CD4-positive, alpha-beta memory T cell (primary cell): ENCODE measurements at regions not wholly inside any gene's neighbourhood (a gene's known extent, or its start where the extent isn't known, plus 50 kb on each side); places are given as distances from the start of the nearest gene placed in this dataset.
"Not testable (repeated sequence)": the region's sequence is repeated elsewhere in the genome, so short reads cannot be mapped to it uniquely, and the experiment has no call there.

Source experiments
- CTCF ChIA-PET: fragments of 350-600 bp; sonication (Branson Sonifier 250); formaldehyde crosslinking; loops from one replicate; lab custom pipeline; 2021; ENCODE audit warnings: inconsistent platforms; ENCODE audit not compliant: partially characterized antibody; lab: Charles Lee
- POLR2A ChIA-PET: fragments of 350-600 bp; sonication (Branson Sonifier 250); formaldehyde crosslinking; loops from one replicate; lab custom pipeline; 2021; ENCODE audit not compliant: partially characterized antibody; lab: Charles Lee
- DNase-seq, 5 donors: peaks; one replicate each; pipeline versions ENCODE4 v3.0.0 to v3.0.0-alpha.2; 2020 to 2022; ENCODE audit warnings: mixed read lengths in 1 of 5
- H3K27ac ChIP-seq: one replicate; pipeline ENCODE4 v1.7.0; 2013; ENCODE audit warnings: low read depth, low read length
- H3K27me3 ChIP-seq: 2 replicates; pipeline ENCODE4 v1.7.0; 2013; ENCODE audit warnings: mild to moderate bottlenecking, low read length, moderate library complexity; ENCODE audit not compliant: insufficient read depth
- H3K36me3 ChIP-seq: 2 replicates; pipeline ENCODE4 v1.7.0; 2013; ENCODE audit warnings: mild to moderate bottlenecking, low read length, moderate library complexity; ENCODE audit not compliant: insufficient read depth
- H3K4me1 ChIP-seq: 2 replicates; pipeline ENCODE4 v1.7.0; 2013; ENCODE audit warnings: mild to moderate bottlenecking, low read length, moderate library complexity; ENCODE audit not compliant: insufficient read depth
- H3K4me3 ChIP-seq, 2 donors: one replicate each; pipeline ENCODE4 v1.7.0; 2013; ENCODE audit warnings: low read length in 2 of 2, mild to moderate bottlenecking in 1 of 2
- H3K9me3 ChIP-seq, 2 donors: one replicate each; pipeline ENCODE4 v1.7.0; 2013; ENCODE audit warnings: low read length in 2 of 2, control low read depth in 1 of 2; ENCODE audit not compliant: control insufficient read depth in 1 of 2
- H3K27ac Mint-ChIP-seq, 7 donors: one replicate each; pipeline ENCODE4 v1.8.0; 2020 to 2021; ENCODE audit warnings: mixed read lengths in 7 of 7, mild to moderate bottlenecking in 6 of 7, inconsistent platforms in 3 of 7, moderate library complexity in 3 of 7
- H3K27me3 Mint-ChIP-seq, 2 donors: one replicate each; pipeline ENCODE4 v1.8.0; 2020 to 2021; ENCODE audit warnings: mixed read lengths in 2 of 2
- H3K36me3 Mint-ChIP-seq, 2 donors: one replicate each; pipeline ENCODE4 v1.8.0; 2020 to 2021; ENCODE audit warnings: mixed read lengths in 2 of 2, inconsistent platforms in 1 of 2, mild to moderate bottlenecking in 1 of 2
- H3K4me1 Mint-ChIP-seq, 4 donors: one replicate each; pipeline ENCODE4 v1.8.0; 2020 to 2021; ENCODE audit warnings: mixed read lengths in 4 of 4, mild to moderate bottlenecking in 1 of 4
- H3K4me3 Mint-ChIP-seq, 8 donors: one replicate each; pipeline ENCODE4 v1.8.0; 2020 to 2021; ENCODE audit warnings: mixed read lengths in 8 of 8, mild to moderate bottlenecking in 7 of 8, moderate library complexity in 6 of 8, inconsistent platforms in 3 of 8
- H3K9me3 Mint-ChIP-seq, 8 donors: one replicate each; pipeline ENCODE4 v1.8.0; 2020 to 2021; ENCODE audit warnings: mixed read lengths in 8 of 8, mild to moderate bottlenecking in 5 of 8, inconsistent platforms in 3 of 8, moderate library complexity in 1 of 8
- intact Hi-C: fragments of 100-400 bp; cut with micrococcal nuclease; formaldehyde crosslinking; loops from one replicate; pipeline ENCODE4 v1.15.1; 2023

DNA sequence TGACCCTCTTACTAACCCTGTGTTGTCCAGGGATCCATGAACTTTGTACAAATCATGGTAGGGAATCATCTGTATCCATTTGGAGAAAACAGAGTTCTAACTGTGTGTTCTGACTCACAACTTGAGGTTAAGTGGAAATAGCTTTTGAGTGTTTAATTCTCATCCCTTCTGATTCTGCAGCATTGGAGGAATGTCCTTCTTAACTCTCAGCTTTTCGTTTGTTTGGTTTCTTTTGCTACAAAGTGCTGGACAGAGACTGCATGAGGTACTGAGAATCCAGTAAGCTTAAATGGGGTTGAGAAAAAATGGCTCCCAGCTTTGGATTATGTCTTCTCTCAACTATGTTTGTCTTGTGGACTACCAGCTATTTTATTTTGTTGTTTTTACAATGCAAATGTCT, 352.1 kb upstream of the KIF2B start:
- ChIA-PET CTCF (no interaction called here), POLR2A (no interaction called here)
- H3K4me3 Mint-ChIP-seq = no peak overlapping the region

GRCh38 chr17:53466733-53467132, 356.0 kb upstream of the KIF2B start:
- Histone ChIP-seq H3K4me1 (no peaks in the 10 kb centered on the region), H3K36me3 (no peaks in the 10 kb centered on the region), H3K4me3 (no peak overlapping the region), H3K27ac (no peak overlapping the region), H3K27me3 (no peaks in the 10 kb centered on the region), H3K9me3 (peaks cover 0 to 3% of the 10 kb centered on the region in 2 donors)
- ChIA-PET POLR2A (no interaction called here), CTCF (interaction anchor here (0.6 kb wide), 1 partner anchor 32 kb away, joined by 3 read pairs; no protein-coding TSS in a partner anchor)
- Mint-ChIP-seq H3K36me3 (no peaks in the 10 kb centered on the region), H3K9me3 (peaks cover 0 to 19% (median 4%) of the 10 kb centered on the region in 8 donors), H3K4me3 (no peak overlapping the region), H3K4me1 (no peaks in the 10 kb centered on the region), H3K27ac (no peak overlapping the region), H3K27me3 (no peaks in the 10 kb centered on the region)
- intact Hi-C loops = no loop called here
- DNase-seq = no peak

More for the DNA sequence above, 352.1 kb upstream of the KIF2B start:
- Histone ChIP-seq H3K4me3 (no peak overlapping the region), H3K4me1 (no peaks in the 10 kb centered on the region), H3K27ac (no peak overlapping the region), H3K9me3 (no peaks in the 10 kb centered on the region), H3K36me3 (no peaks in the 10 kb centered on the region), H3K27me3 (no peaks in the 10 kb centered on the region)
- Mint-ChIP-seq H3K27ac (no peak overlapping the region), H3K27me3 (no peaks in the 10 kb centered on the region), H3K4me1 (no peaks in the 10 kb centered on the region), H3K9me3 (peaks cover 2 to 18% (median 6%) of the 10 kb centered on the region in 8 donors), H3K36me3 (no peaks in the 10 kb centered on the region)
- intact Hi-C loops = no loop called here
- DNase-seq = no peak

DNA sequence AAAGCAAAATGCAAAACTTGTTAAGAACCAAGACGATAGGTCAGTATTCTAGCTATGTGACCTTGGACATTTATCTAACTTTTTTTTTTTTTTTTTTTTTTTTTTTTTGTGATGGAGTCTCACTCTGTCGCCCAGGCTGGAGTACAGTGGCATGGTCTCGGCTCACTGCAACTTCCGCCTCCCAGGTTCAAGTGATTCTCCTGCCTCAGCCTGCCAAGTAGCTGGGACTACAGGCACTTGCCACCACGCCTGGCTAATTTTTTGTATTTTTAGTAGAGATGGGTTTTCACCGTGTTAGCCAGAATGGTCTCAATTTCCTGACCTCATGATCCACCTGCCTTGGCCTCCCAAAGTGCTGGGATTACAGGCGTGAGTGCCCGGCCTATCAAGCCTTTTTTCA, 358.3 kb upstream of the KIF2B start:
- H3K27ac ChIP-seq, CTCF ChIA-PET, H3K27me3 Mint-ChIP-seq, H3K36me3 ChIP-seq, H3K9me3 ChIP-seq, H3K27ac Mint-ChIP-seq, H3K4me1 Mint-ChIP-seq, intact Hi-C loops, H3K4me3 Mint-ChIP-seq, H3K4me1 ChIP-seq, DNase-seq, H3K4me3 ChIP-seq, H3K36me3 Mint-ChIP-seq, POLR2A ChIA-PET, H3K27me3 ChIP-seq: not testable (repeated sequence)
- peaks cover 2 to 16% (median 8%) of the 10 kb centered on the region in 8 donors for H3K9me3 Mint-ChIP-seq

GRCh38 chr17:53463363-53463762, 359.4 kb upstream of the KIF2B start:
- Histone ChIP-seq H3K9me3 (peaks cover 0 to 7% of the 10 kb centered on the region in 2 donors), H3K27ac (no peak overlapping the region), H3K27me3 (no peaks in the 10 kb centered on the region), H3K4me3 (no peak overlapping the region), H3K36me3 (no peaks in the 10 kb centered on the region), H3K4me1 (no peaks in the 10 kb centered on the region)
- POLR2A ChIA-PET = no interaction called here
- H3K27me3 Mint-ChIP-seq = no peaks in the 10 kb centered on the region
- H3K4me1 Mint-ChIP-seq = no peaks in the 10 kb centered on the region
- intact Hi-C loops = no loop called here
- no peak overlapping the region for H3K4me3 Mint-ChIP-seq
- H3K36me3 Mint-ChIP-seq = no peaks in the 10 kb centered on the region
- H3K9me3 Mint-ChIP-seq = peaks cover 2 to 22% (median 12%) of the 10 kb centered on the region in 8 donors
- H3K27ac Mint-ChIP-seq = no peak overlapping the region
- CTCF ChIA-PET = no interaction called here
- no peak for DNase-seq

DNA sequence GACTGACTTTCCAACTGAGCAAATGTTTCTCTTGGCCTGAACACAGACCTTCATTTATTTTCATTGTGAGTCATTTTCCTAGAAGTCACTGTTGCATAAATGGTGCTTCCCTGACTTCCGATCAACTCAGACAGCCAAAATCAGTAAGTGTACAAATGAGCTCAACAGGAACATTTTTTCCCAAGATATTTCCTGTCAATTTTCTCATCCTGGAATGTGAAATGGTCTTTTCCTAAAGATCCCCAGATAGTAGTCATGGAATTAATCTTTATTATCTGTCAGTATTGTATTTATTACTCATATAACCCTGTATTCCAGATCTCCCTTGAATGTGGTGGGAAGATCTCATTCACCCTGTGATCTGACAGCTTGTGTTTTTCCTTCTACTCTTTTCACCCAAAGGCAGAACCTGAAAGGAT, 360.3 kb upstream of the KIF2B start:
- no peaks in the 10 kb centered on the region for H3K4me1 Mint-ChIP-seq
- no peaks in the 10 kb centered on the region for H3K36me3 Mint-ChIP-seq
- Histone ChIP-seq H3K27me3 (no peaks in the 10 kb centered on the region), H3K27ac (no peak overlapping the region), H3K4me3 (no peak overlapping the region), H3K9me3 (peaks cover 0 to 7% of the 10 kb centered on the region in 2 donors), H3K4me1 (no peaks in the 10 kb centered on the region), H3K36me3 (no peaks in the 10 kb centered on the region)
- H3K27ac Mint-ChIP-seq = no peak overlapping the region
- CTCF ChIA-PET = no interaction called here
- no peaks in the 10 kb centered on the region for H3K27me3 Mint-ChIP-seq
- peaks cover 2 to 19% (median 10%) of the 10 kb centered on the region in 8 donors for H3K9me3 Mint-ChIP-seq
- no peak for DNase-seq
- intact Hi-C loops = no loop called here
- POLR2A ChIA-PET = no interaction called here
- H3K4me3 Mint-ChIP-seq = no peak overlapping the region

DNA sequence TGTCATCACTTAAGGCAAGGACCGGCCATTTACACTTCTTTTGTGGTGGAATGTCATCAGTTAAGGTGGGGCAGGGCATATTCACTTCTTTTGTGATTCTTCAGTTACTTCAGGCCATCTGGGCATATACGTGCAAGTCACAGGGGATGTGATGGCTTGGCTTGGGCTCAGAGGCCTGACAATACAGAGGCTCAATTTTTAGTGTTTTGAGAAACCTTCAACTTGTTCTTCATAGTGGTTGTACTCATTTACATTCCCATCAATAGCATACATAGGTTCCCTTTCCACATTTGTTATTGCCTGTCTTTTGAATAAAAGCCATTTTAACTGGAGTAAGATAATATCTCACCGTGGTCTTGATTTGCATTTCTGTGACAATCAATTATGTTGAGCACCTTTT, 366.8 kb upstream of the KIF2B start:
- H3K4me3 ChIP-seq, intact Hi-C loops, DNase-seq, CTCF ChIA-PET, H3K4me1 ChIP-seq, POLR2A ChIA-PET, H3K4me1 Mint-ChIP-seq, H3K27me3 Mint-ChIP-seq, H3K4me3 Mint-ChIP-seq, H3K9me3 ChIP-seq, H3K36me3 Mint-ChIP-seq, H3K27ac ChIP-seq, H3K27ac Mint-ChIP-seq, H3K27me3 ChIP-seq, H3K36me3 ChIP-seq: not testable (repeated sequence)
- H3K9me3 Mint-ChIP-seq = peaks cover 0 to 18% (median 11%) of the 10 kb centered on the region in 8 donors

- ChIA-PET POLR2A (no interaction called here), CTCF (no interaction called here)
- Histone ChIP-seq H3K36me3 (no peaks in the 10 kb centered on the region), H3K27ac (no peak overlapping the region), H3K4me3 (no peak overlapping the region), H3K4me1 (no peaks in the 10 kb centered on the region), H3K9me3 (peaks cover 0 to under 1% of the 10 kb centered on the region in 2 donors), H3K27me3 (no peaks in the 10 kb centered on the region)
- H3K9me3 Mint-ChIP-seq = peaks cover 0 to 17% (median 7%) of the 10 kb centered on the region in 8 donors
- H3K27me3 Mint-ChIP-seq = no peaks in the 10 kb centered on the region
- no peak overlapping the region for H3K4me3 Mint-ChIP-seq
- DNase-seq = no peak
- no peaks in the 10 kb centered on the region for H3K4me1 Mint-ChIP-seq
- intact Hi-C loops = no loop called here
- no peak overlapping the region for H3K27ac Mint-ChIP-seq
- H3K36me3 Mint-ChIP-seq = no peaks in the 10 kb centered on the region
Observed at GRCh38 chr17:53454337-53454736, 368.4 kb upstream of the KIF2B start.

- Mint-ChIP-seq H3K27me3 (no peaks in the 10 kb centered on the region), H3K36me3 (no peaks in the 10 kb centered on the region), H3K4me3 (no peak overlapping the region), H3K27ac (no peak overlapping the region), H3K9me3 (peaks cover 0 to 6% (median 0%) of the 10 kb centered on the region in 8 donors), H3K4me1 (no peaks in the 10 kb centered on the region)
- Histone ChIP-seq H3K27ac (no peak overlapping the region), H3K4me1 (no peaks in the 10 kb centered on the region), H3K9me3 (no peaks in the 10 kb centered on the region), H3K27me3 (no peaks in the 10 kb centered on the region), H3K36me3 (no peaks in the 10 kb centered on the region), H3K4me3 (no peak overlapping the region)
- DNase-seq = no peak
- CTCF ChIA-PET = no interaction called here
- POLR2A ChIA-PET = no interaction called here
- intact Hi-C loops = no loop called here
Observed at GRCh38 chr17:53449324-53449723, 373.4 kb upstream of the KIF2B start.
